CD4-positive, alpha-beta T cell treated with Interleukin-2 at 100 ng/mL for 4 hours (primary cell): ENCODE measurements at regions not wholly inside any gene's neighbourhood (a gene's known extent, or its start where the extent isn't known, plus 50 kb on each side); places are given as distances from the start of the nearest gene placed in this dataset.
"Not testable (repeated sequence)": the region's sequence is repeated elsewhere in the genome, so short reads cannot be mapped to it uniquely, and the experiment has no call there.

ENCODE experiments used
- DNase-seq: peaks from one replicate; pipeline ENCODE4 v3.0.0-alpha.2; 2020; ENCODE audit warnings: low spot score

DNA sequence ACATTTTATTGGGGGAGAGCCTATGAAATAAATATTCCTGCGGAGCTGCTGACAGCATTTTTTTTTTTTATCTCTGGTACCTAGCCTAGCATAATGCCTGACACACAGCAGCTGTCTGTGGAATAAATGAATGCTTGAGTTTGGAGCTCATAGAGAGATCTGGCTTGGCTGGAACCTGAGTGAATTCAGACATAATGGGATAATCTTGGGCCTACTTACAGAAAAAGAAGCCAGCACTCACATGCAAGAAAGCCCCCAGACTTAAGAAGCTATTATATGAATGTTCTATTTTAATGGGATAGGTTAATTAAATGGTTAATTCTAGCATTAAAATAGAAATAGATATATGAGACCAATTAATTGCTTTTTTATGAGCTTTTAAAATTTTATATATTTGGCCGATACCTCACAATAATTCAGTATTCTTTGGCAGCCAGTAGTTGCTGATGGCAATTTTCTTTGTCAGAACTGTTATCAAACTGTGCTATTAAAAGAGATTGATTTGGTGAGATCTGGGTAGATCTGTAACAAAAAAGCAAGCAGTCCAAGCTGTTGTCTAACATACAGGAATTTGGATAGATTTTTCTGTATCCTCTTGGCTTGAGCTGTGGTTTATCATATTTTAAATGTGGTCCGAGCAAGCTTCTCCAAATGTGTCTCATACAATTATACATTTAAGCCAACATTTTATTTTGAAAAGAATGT is 654.2 kb downstream of the PCDH7 start:
- no peak for DNase-seq

DNA sequence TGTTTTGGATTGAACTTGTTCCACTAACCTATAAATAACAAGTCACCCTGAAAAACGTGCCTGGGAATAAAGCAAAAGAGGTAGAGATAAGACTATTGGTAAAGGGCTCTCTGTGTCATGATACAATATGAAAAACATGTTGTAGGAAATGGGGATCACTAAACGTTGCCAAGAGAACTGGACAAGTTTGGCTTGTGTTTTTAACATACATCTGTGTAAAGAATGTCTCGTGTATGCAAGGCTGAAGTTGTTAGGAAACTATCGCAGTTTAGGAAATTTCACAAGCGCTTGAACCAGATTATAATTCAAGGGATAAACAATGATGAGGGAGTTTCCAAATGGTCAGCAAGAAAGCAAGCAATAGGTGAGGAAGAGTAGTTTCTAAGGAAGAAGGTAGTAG is 655.8 kb downstream of the PCDH7 start:
- no peak for DNase-seq

DNA sequence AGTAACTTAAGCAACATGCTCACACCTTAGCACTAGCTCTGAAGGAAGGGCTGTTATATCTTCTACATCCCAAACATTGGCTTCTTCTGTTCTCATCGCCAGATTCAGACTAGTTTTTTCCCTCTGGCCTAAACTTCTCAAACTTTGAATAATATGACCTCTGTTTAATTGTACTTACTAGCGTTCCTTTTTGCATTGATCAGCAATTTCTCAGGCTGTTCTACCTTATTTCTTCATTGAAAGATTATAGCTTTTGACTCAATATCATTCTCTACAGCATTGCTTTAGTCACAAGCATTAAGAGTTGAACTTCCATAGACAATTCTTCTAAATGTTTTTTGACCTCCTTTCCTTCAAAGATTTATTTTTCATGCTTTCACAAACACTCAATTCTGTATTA is 659.2 kb downstream of the PCDH7 start:
- DNase-seq = no peak

DNA sequence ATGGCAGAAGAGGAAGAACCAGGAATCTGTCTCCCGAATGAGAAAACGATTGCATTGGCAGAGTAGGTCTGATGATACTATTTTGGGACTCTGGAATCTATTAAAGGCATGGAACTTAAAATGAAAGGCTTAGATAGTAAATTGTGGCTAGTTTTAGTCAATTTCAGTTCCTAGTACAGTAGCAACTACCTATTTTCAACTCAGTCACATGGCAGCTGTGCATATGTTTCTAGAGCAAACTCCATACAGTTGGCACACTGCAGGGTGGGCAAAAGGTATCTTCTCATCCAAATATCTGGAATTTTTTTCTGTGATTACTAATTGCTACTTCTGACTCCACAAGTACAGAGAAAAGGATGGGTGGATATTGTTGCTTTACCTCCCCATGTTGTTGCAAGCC is 663.6 kb downstream of the PCDH7 start:
- DNase-seq = no peak

DNA sequence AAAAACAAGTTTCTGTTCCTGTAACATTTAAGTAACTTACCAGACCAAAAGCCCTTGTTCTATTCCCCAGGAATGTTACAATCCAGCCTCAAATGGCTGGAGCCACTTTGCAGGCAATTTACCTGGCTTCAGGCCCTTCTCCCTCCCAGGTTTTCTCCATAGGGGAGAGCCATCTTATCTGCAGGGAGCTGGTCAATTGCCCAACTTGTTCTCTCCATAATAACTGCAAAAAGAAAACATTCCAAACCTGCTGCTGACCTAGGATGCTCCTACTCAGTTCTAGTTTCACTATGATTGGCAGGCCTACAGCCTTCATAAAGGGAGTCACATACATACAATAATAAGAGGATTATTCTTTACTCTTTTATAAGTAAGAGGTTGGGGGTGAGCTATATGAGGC is 670.7 kb downstream of the PCDH7 start:
- no peak for DNase-seq

DNA sequence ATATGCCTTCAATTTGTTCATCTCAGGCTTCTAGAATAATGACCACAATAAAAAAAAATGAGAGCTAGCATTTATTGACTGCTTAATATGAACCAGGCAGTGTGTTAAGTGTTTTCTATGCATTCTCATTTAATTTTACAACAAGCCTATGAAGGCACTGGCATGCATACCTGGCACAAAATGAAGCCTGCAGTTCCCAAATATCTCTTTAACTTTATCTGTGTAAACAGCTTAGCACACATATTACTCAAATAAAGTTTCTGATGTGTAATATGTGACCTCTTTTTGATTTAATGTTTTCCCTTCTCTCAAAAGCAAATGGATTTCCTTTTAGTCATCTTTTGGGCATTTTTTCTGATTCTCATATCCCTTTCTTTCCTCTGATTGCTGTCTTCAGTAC is 671.8 kb downstream of the PCDH7 start:
- no peak for DNase-seq

DNA sequence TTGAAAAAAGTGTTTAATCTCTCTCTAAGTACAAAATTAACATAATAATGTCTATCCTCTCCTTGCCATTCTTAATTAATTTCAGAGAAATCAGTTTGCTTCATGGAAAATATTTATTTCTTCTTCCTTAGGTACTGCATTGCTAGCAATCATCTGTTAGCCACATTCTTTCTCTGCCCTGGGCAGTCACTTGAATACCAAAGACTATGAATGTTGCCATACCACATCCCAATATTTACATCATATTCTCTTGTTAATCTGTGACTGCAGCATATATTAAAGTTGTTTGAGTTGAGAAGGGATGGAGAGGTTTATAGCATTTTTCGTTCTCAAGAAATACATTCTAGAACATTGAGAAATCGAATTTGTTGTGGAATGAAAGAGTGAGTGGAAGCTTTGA is 672.8 kb downstream of the PCDH7 start:
- no peak for DNase-seq

DNA sequence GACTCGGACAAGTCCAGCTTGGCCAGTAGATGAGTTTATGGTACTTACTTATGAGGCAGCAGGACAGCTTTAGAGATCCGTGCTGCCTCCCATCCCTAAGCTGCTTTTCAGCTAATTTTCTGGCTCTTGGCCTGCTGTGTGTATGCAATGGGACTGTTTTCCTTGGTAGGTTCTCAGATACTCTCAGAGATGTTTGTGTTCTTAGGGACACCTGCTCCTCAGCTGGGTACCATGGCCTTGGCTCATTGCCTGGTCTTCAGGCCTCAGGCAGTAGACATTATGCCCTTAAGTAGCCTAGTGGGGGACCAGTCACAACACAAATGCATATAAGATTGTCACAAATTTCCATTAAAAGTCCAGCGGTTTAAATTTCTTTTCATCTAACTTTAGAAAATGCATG is 688.0 kb downstream of the PCDH7 start:
- no peak for DNase-seq

DNA sequence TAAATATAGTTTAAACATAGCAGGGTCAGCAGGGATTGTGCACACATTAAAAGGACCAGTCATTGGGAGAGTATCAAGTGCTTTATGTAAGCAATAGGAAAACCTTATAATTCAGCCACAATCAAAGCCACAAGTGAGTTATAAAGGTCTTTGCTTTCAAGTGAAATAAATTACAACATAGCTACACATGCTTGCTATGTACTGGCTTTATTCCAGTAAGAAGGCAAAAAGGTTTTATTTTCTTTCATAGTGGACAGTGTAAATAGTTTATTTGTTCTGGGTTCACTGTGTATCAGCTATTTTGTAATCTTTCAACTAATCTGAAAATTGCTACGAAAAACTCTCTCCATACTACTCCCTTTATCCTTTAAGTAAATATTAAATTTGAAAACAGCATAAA is 691.4 kb downstream of the PCDH7 start:
- DNase-seq = no peak

DNA sequence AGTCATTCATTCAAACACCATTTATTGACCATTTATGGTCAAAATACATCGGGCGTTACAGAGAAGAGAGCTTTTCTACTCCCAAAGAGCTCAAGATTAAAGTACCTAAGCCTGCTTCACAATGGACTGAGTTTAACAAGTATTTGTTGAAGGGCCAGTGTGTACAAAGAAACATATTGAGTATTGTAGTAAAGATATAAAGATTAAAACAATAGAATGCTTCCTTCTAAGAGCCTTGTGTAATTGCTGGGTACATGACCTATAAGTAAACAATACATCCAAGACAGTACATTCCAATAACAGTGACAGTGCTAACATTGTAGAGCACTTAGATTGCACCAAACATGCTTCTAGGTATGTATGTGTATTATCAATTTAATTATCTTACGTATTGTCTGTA is 695.5 kb downstream of the PCDH7 start:
- DNase-seq = no peak

DNA sequence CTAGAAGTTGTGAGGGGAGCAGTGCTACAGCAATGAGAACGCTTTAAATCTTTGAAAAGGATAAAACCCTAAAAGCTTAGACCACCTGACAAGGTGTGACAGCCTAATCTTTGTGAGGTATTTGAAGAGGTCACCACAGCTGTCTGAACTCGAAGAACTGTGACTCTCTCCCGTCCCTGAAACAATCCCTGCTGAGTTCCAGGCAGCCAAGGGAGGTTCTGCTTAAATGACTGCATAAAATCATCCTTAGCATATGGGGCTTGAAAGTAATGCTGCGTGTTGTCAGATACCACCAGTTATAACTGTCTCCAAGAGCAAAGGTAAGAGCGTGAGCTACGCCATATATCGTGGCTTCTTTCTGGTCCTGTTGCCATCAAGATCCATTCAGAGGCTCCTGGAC is 696.3 kb downstream of the PCDH7 start:
- DNase-seq = no peak

DNA sequence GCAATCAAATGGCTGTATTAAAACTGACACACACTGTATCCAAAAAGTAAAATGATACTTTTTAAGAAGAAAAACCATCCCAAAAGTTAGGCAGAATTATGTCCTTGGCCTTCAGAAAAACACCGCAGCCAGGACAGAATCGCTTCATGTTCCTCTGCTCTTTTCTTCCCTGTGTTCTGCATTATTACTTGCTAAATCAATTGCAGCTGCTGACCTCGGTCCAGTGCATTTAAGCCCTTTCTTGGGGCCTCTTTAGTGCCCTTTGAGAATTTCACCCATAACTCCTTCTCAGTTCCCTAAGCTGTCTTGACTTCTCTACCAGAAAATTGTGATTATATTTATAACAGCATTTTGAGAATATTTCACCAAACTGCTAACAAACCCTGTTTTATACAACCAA is 696.9 kb downstream of the PCDH7 start:
- DNase-seq = no peak

DNA sequence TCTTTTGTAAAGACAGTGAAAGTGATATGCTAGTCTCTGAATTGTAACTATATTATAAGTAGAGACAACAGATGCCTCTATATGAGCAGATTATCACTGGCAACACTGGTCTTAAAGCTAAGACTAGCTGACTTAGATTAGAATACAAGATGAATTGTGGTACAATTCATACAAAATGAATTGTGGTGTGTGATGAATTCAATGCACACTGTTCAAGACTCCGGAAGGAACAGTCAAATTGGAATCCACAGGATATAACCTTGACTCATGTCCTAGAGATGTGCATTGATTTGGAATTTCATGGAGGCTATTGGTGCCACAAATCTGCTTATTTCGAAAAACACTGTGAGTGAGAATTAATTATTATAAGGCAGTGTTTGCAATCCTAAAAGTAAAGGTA is 701.8 kb downstream of the PCDH7 start:
- no peak for DNase-seq

DNA sequence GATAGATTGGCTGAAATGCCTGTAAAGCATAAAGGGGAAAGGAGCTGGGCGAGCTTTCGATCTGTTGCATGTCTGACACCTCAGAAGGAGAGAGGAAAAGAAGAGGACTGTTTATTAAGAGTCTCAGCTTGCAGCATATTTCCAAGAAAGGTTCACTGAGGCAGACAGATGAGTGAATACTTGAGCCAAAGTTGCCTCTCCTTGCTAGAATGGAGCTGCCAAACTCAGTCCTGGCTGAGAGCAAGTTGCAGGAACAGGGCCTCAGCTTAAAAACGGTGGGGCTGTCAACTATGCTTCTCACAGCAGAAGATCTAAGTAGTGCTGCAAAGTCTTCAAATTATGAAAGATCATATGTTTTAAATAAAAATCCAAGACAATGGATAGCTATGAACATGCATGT is 707.5 kb downstream of the PCDH7 start:
- no peak for DNase-seq

DNA sequence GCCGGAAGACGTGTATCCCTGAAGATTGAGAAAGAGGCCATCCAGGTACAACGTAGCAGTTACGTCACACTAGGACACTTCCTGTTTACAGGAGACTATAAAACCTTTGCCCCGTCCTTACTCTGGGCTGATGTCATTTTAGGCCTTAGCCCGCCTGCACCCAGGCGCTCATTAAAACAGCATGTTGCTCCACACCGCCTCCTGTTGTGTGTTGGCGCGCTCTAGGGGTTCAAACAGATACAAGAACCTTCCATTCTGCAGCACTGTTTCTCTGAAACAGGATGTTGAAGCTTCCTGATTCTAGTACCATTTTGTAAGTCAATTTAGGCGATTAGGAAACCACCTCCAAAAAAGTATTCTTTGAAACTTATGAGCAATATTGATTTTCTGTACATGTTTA is 722.1 kb downstream of the PCDH7 start:
- no peak for DNase-seq

DNA sequence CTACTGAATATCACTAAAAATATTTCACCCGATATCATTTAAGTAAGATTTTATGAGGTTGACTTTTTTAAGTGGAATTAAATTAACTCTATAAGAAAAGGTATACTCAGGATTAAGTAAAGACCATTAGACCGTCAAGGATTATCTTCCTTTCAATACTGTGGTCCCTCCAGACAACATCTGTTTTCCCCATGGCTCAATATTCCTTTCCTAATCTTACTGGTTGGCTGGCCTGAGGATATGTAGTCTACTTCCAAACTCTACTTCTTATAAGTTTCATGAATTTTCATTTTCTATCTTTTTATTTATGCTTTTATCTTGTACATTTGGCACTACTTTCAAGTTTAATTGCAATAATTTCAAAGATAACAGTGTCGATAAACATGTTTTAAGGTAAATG is 725.4 kb downstream of the PCDH7 start:
- DNase-seq = no peak

DNA sequence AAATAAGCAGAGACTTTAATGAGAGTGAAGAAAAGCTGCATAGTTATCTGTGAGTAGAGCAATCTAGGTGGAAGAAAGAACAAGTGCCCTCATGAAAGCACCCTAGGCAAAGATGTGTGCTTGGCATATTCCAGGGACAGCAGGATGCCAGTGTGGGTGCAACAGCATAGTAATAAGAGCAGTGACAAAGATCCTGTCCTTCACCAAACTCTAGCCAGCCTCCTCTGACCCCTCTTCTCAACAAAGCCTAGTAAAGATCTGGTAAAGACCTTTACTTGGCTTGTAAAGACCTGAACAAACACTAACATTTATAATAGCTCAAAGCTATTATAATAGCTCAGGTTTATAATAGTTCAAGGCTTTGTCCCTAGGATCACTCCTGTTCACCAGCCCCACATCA is 735.4 kb downstream of the PCDH7 start:
- no peak for DNase-seq

DNA sequence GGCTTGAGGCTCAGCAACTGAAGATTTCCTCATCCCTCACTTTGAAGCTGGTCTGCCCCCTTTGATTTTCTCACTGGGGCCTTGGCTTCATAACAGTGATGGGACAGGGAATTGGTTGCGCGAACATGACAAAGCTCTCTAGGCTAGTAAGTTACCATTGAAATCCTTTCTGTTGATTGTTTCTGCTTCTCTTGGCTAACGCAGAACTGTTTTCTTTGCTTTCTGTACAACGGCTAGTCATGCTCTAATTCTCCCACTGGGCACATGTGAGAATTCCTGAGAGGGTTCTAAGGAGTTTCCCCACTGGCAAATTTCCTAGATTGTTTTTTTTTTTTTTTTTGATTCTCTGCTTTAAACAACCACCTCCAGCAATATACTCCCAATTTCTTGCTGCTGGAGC is 738.6 kb downstream of the PCDH7 start:
- no peak for DNase-seq

DNA sequence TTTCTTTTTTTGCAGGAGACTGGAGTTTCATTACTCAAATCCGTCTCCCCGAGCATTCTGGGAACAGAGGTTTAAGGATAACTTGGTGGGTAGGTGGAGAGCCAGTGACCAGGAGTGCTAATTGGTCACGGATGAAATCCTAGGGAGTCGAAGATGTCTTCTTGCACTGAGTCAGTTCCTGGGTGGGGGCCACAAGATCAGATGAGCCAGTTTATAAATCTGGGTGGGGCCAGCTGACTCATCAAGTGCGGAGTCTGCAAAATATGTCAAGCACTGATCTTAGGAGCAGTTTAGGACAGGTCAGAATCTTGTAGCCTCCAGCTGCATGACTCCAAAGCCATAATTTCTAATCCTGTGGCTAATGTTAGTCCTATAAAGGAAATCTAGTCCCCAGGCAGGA is 741.3 kb downstream of the PCDH7 start:
- DNase-seq = no peak

DNA sequence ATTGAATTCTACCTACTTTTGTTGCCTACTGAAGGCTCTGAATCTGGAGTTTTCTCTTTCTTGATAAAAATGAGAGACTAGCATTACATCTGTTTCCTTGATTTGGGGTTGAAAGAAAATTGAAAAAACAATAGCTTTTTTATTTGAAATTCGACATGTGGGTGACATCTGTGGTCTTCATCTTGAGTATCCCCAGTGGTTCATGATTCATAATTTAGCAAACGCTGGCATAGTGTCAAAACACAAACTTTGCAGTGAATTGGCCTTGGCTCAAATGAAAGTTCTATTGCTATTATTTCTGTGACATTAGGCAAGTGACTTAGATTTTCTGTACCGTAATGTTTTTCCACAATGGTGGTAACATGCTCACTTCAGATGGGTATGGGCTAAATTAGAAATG is 747.6 kb downstream of the PCDH7 start:
- no peak for DNase-seq

DNA sequence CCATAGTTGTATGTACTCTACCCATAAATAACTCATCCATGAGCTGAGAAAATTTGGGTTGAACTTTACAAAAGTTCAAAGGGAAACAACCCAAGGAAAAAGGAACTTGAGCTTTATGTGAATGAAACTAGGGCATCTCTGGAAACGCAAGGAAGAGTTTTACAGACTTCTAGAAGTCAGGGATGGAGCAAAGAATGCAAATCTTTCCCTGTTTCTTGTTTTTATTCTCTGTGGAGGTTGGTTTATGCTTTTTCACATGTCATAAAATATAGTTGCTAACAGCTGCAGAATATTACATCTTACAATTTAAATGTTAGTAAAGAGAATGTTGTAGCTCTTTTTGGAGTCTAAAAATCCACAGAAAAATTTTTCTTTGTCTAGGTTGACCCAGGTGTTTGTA is 754.1 kb downstream of the PCDH7 start:
- no peak for DNase-seq

DNA sequence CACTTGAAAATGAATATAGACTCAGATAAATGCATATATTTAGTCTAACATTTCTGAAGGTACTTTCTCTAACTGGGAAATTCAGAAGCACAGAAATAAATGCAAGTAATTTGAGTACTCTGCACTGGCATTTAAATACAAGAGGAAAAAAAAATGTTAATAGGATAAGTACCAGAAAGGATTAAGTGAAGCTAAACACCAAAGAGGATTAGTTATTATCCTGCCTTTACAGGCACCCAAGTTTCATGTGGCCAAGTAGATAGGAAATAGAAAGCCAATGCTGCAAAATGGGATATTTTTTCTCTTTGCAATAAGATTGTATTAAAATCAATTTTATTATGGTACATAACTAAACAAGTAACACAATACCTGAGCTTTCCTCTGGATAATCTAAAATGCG is 762.5 kb downstream of the PCDH7 start:
- no peak for DNase-seq

DNA sequence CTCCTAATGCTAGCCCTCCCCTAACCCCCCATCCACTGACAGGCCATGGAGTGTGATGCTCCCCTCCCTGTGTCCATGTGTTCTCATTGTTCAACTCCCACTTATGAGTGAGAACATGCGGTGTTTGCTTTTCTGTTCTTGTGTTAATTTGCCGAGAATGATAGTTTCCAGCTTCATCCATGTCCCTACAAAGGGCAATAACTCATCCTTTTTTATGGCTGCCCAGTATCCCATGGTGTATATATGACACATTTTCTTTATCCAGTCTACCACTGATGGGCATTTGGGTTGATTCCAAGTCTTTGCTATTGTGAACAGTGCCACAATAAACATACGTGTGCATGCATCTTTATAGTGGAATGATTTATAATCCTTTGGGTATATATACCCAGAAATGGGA is 779.0 kb downstream of the PCDH7 start:
- not testable (repeated sequence) for DNase-seq

DNA sequence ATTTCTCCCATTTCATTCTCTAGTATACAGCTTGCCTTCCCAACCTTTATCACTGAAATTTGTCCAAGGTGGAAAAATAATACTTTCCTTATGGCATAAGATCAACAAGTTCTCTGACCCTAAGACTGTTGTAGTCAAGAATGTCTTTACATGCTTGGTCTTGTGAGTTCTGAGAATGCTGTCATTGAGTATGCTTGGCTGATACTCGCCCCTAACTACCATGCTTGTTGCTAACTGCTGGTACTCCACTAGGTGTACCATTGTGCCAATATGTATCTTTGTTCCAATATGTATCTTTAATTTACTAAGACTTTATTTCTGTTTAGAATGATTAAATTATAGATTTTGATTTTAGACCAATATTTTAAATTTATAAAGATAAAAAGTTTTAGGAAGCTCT is 796.4 kb downstream of the PCDH7 start:
- DNase-seq = no peak

DNA sequence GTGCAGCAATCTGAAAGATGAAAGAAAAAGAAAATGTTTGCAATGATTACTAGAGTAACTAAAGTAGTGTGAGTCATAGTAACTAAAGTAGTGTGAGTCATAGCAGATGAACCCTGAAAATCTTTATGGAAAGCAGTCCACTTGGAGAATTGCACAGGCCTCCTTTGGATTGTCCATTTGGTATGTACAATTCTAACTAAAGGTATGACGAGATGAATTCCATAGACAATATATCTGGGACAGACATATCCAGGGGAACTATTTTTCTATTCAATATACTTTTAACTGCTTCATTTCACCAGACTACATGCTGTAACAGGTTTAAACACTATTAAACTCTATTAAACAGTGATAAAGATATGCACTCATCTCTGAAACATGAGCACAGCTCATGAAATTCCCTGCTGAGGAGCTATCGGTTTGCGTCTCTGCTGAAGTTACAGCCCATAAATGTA is 798.7 kb downstream of the PCDH7 start:
- no peak for DNase-seq
